HCT116 (cell line): ENCODE measurements at regions not wholly inside any gene's neighbourhood (a gene's known extent, or its start where the extent isn't known, plus 50 kb on each side); places are given as distances from the start of the nearest gene placed in this dataset.

Experiments
- ATAC-seq: fragments of 200-7000 bp; cut with Tn5 transposase; 2 replicates; pipeline ENCODE4 v1.9.1; 2020; ENCODE audit warnings: mild to moderate bottlenecking, moderate library complexity
- BruUV-seq: library from RNA; stranded (reverse); fragments of 400-500 nt; replicated peaks from 2 replicates; lab custom pipeline; 2021; lab: Mats Ljungman, UMichigan
- CTCF ChIA-PET: fragments of 300-600 bp; sonication (Branson Sonifier 250); formaldehyde crosslinking; loops from one replicate; lab custom pipeline; 2021; ENCODE audit warnings: antibody characterized with exemption; lab: Charles Lee
- POLR2A ChIA-PET: fragments of 300-600, 350-600 bp; sonication (Branson Sonifier 250); formaldehyde crosslinking; loops from one replicate; lab custom pipeline; 2021; ENCODE audit warnings: antibody characterized with exemption; lab: Charles Lee
- RAD21 ChIA-PET, 2 experiments: fragments of 300-600 bp; sonication (Branson Sonifier 250); formaldehyde crosslinking; loops; one replicate each; lab custom pipeline; 2023; ENCODE audit warnings: low total read pairs in 2 of 2; ENCODE audit not compliant: uncharacterized antibody in 2 of 2, unreplicated experiment in 2 of 2, low non-redundant PET in 1 of 2; lab: Charles Lee
- DNase-seq: peaks from one replicate; pipeline ENCODE4 v3.0.0-alpha.2; 2010; ENCODE audit warnings: low read depth, low spot score
- H2AFZ ChIP-seq: fragments of 200-600 bp; shearing (Covaris generic), sonication (generic); 2 replicates; pipeline ENCODE4 v1.6.1; 2017; ENCODE audit warnings: low read depth, mixed run types, mixed read lengths, antibody characterized with exemption, low read length; ENCODE audit not compliant: poor library complexity, severe bottlenecking
- H3K27ac ChIP-seq: 2 replicates; pipeline ENCODE4 v1.5.1; 2012; ENCODE audit warnings: low read depth, low read length
- H3K27me3 ChIP-seq: fragments of 200-600 bp; sonication (generic); 2 replicates; pipeline ENCODE4 v1.6.1; 2016; ENCODE audit warnings: mixed run types, low read length, mixed read lengths; ENCODE audit not compliant: insufficient read depth
- H3K36me3 ChIP-seq, 2 experiments: fragments of 200-500 bp in 1 of 2; fragments of 200-600 bp in 1 of 2; sonication (Bioruptor generic) in 1 of 2; sonication (generic) in 1 of 2; 2 replicates each; pipeline versions ENCODE4 v1.5.1 to v1.6.1; 2014 to 2016; ENCODE audit warnings: low read length in 2 of 2, inconsistent platforms in 1 of 2, mixed read lengths in 1 of 2, mixed run types in 1 of 2; ENCODE audit not compliant: insufficient read depth in 2 of 2, control insufficient read depth in 1 of 2
- H3K4me1 ChIP-seq, 2 experiments: fragments of 200-600 bp in 1 of 2; sonication (generic) in 1 of 2; 2 replicates each; pipeline versions ENCODE4 v1.5.1 to v1.6.1; 2012 to 2017; ENCODE audit warnings: low read length in 2 of 2, inconsistent platforms in 1 of 2, mild to moderate bottlenecking in 1 of 2, mixed read lengths in 1 of 2, mixed run types in 1 of 2, moderate library complexity in 1 of 2; ENCODE audit not compliant: insufficient read depth in 2 of 2, control insufficient read depth in 1 of 2
- H3K4me2 ChIP-seq: fragments of 200-600 bp; sonication (generic); 2 replicates; pipeline ENCODE4 v1.6.1; 2017; ENCODE audit warnings: mixed run types, low read length, mixed read lengths
- H3K4me3 ChIP-seq, 2 experiments: fragments of 200-600 bp in 1 of 2; sonication (generic) in 1 of 2; replicated peaks in 1 of 2; 2 replicates each; pipeline ENCODE4 v1.5.1; 2011 to 2016; ENCODE audit warnings: low read length in 2 of 2, control low read depth in 1 of 2, low read depth in 1 of 2, mild to moderate bottlenecking in 1 of 2, mixed read lengths in 1 of 2, mixed run types in 1 of 2
- H3K79me2 ChIP-seq: fragments of 200-600 bp; sonication (generic); 2 replicates; pipeline ENCODE4 v1.6.1; 2017; ENCODE audit warnings: mild to moderate bottlenecking, mixed run types, low read length, moderate library complexity, mixed read lengths; ENCODE audit not compliant: insufficient read depth
- H3K9ac ChIP-seq: fragments of 200-600 bp; sonication (generic); 2 replicates; pipeline ENCODE4 v1.6.1; 2016; ENCODE audit warnings: low read length, mixed read lengths
- H3K9me2 ChIP-seq: fragments of 200-600 bp; sonication (generic), shearing (Covaris generic); 2 replicates; pipeline ENCODE4 v1.6.1; 2017; ENCODE audit warnings: mixed run types, mild to moderate bottlenecking, moderate library complexity; ENCODE audit not compliant: insufficient read depth
- H3K9me3 ChIP-seq, 2 experiments: fragments of 200-500 bp in 1 of 2; fragments of 200-600 bp in 1 of 2; sonication (Bioruptor generic) in 1 of 2; sonication (generic) in 1 of 2; 2 replicates each; pipeline ENCODE4 v1.6.1; 2014 to 2017; ENCODE audit warnings: low read length in 2 of 2, mixed read lengths in 2 of 2, inconsistent platforms in 1 of 2, low read depth in 1 of 2, mild to moderate bottlenecking in 1 of 2, mixed run types in 1 of 2, moderate library complexity in 1 of 2; ENCODE audit not compliant: control insufficient read depth in 1 of 2, insufficient read depth in 1 of 2
- H4K20me1 ChIP-seq: fragments of 200-600 bp; sonication (generic), shearing (Covaris generic); 2 replicates; pipeline ENCODE4 v1.6.1; 2017; ENCODE audit warnings: mixed run types, mild to moderate bottlenecking, moderate library complexity; ENCODE audit not compliant: insufficient read depth
- CBX3 ChIP-seq: IDR thresholded peaks from 2 replicates; pipeline ENCODE4 v1.6.1; 2012; ENCODE audit warnings: low read depth
- CTCF ChIP-seq, 3 experiments: fragments of 200-600 bp in 1 of 3; sonication (generic) in 1 of 3; IDR thresholded peaks in 2 of 3; conservative IDR thresholded peaks in 1 of 3; 2 replicates each; pipeline ENCODE4 v1.5.1; 2012 to 2017; ENCODE audit warnings: low read depth in 2 of 3, low read length in 2 of 3, antibody characterized with exemption in 1 of 3, borderline replicate concordance in 1 of 3, control low read depth in 1 of 3, mild to moderate bottlenecking in 1 of 3, mixed read lengths in 1 of 3, mixed run types in 1 of 3, moderate library complexity in 1 of 3; ENCODE audit not compliant: insufficient read depth in 1 of 3
- EZH2 ChIP-seq: fragments of 200-600 bp; sonication (generic); IDR thresholded peaks from 2 replicates; pipeline ENCODE4 v1.6.1; 2017; ENCODE audit warnings: antibody characterized with exemption, mixed run types
- EZH2phosphoT487 ChIP-seq: fragments of 200-600 bp; IDR thresholded peaks from 2 replicates; pipeline ENCODE4 v1.6.1; 2018; ENCODE audit warnings: antibody characterized with exemption, borderline replicate concordance
- FOSL1 ChIP-seq: IDR thresholded peaks from 2 replicates; pipeline ENCODE4 v1.6.1; 2012; ENCODE audit warnings: low read depth
- MAX ChIP-seq: IDR thresholded peaks from 2 replicates; pipeline ENCODE4 v1.6.1; 2012
- REST ChIP-seq: IDR thresholded peaks from 2 replicates; pipeline ENCODE4 v1.6.1; 2012; ENCODE audit warnings: low read depth
- SP1 ChIP-seq: IDR thresholded peaks from 2 replicates; pipeline ENCODE4 v1.6.1; 2012; ENCODE audit warnings: low read depth
- YY1 ChIP-seq: IDR thresholded peaks from 2 replicates; pipeline ENCODE4 v1.6.1; 2011; ENCODE audit warnings: low read length, low read depth, moderate library complexity, mild to moderate bottlenecking; ENCODE audit not compliant: insufficient replicate concordance; ENCODE audit errors: extremely low read depth
- ZNF274 ChIP-seq: fragments of 200-500 bp; sonication (Bioruptor generic); IDR thresholded peaks from 2 replicates; pipeline ENCODE4 v1.6.1; 2014; ENCODE audit warnings: mild to moderate bottlenecking, low read depth, low read length, inconsistent platforms
- intact Hi-C: fragments of 100-400 bp; cut with micrococcal nuclease; formaldehyde crosslinking; loops from 2 replicates; pipeline ENCODE4 v1.10.0; 2022
- TF ChIP-seq, protein P1 (sequence below): IDR thresholded peaks from 2 replicates; pipeline ENCODE4 v1.6.1; 2011; ENCODE audit warnings: mild to moderate bottlenecking, low read length, moderate library complexity; ENCODE audit not compliant: insufficient replicate concordance; ENCODE audit errors: extremely low read depth

GRCh38 chr12:98222135-98222534, 293.3 kb upstream of the TMPO start:
- Histone ChIP-seq H3K9me2 (no peaks in the 10 kb centered on the region), H3K4me1 (no peaks in the 10 kb centered on the region), H3K9ac (no peak overlapping the region), H3K4me2 (no peak overlapping the region), H3K27ac (no peak overlapping the region), H2AFZ (no peak overlapping the region), H3K36me3 (no peaks in the 10 kb centered on the region), H3K79me2 (no peaks in the 10 kb centered on the region), H4K20me1 (no peaks in the 10 kb centered on the region), H3K4me3 (no peak overlapping the region), H3K9me3 (no peaks in the 10 kb centered on the region), H3K27me3 (peaks cover 63% of the 10 kb centered on the region)
- intact Hi-C loops: no loop called here
- POLR2A ChIA-PET: no interaction called here
- no peak for ATAC-seq
- TF ChIP-seq YY1 (no peak), EZH2 (no peak), FOSL1 (no peak), MAX (no peak), CBX3 (no peak), CTCF (IDR thresholded peaks at IDR 0.05 in 2 of 3, conservative IDR thresholded peaks at IDR 0.05 in 1 of 3; ENCODE audit: borderline replicate concordance in 1 of 3, insufficient read depth in 1 of 3, low read depth in 2 of 3, low read length in 2 of 3) (no peak), ZNF274 (no peak), REST (no peak), SP1 (no peak), EZH2phosphoT487 (no peak)
- TF ChIP-seq, protein P1, sequence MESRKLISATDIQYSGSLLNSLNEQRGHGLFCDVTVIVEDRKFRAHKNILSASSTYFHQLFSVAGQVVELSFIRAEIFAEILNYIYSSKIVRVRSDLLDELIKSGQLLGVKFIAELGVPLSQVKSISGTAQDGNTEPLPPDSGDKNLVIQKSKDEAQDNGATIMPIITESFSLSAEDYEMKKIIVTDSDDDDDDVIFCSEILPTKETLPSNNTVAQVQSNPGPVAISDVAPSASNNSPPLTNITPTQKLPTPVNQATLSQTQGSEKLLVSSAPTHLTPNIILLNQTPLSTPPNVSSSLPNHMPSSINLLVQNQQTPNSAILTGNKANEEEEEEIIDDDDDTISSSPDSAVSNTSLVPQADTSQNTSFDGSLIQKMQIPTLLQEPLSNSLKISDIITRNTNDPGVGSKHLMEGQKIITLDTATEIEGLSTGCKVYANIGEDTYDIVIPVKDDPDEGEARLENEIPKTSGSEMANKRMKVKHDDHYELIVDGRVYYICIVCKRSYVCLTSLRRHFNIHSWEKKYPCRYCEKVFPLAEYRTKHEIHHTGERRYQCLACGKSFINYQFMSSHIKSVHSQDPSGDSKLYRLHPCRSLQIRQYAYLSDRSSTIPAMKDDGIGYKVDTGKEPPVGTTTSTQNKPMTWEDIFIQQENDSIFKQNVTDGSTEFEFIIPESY: no peak
- CTCF ChIA-PET: no interaction called here
- RAD21 ChIA-PET: no interaction called here
- no peak for DNase-seq
- no TSS peak for BruUV-seq
